ENCODE measurements at regions not wholly inside any gene's neighbourhood (a gene's known extent, or its start where the extent isn't known, plus 50 kb on each side); places are given as distances from the start of the nearest gene placed in this dataset.

GRCh38 chr4:66814277-66814676 lies 731.0 kb downstream of the CENPC start:
- TF ChIP-seq YY1 (IDR thresholded peaks at IDR 0.05; ENCODE audit: insufficient read depth, insufficient read length) = no peak
- TF ChIP-seq SUZ12 (IDR thresholded peaks at IDR 0.05; ENCODE audit: extremely low read depth, insufficient read depth, insufficient read length) = no peak
- no peak for TF ChIP-seq ZNF274 (IDR thresholded peaks at IDR 0.05; ENCODE audit: low read depth, low read length)

Measured in NT2/D1 (cell line).